ENCODE measurements at regions not wholly inside any gene's neighbourhood (a gene's known extent, or its start where the extent isn't known, plus 50 kb on each side); places are given as distances from the start of the nearest gene placed in this dataset.
"Not testable (repeated sequence)": the region's sequence is repeated elsewhere in the genome, so short reads cannot be mapped to it uniquely, and the experiment has no call there.

DNA sequence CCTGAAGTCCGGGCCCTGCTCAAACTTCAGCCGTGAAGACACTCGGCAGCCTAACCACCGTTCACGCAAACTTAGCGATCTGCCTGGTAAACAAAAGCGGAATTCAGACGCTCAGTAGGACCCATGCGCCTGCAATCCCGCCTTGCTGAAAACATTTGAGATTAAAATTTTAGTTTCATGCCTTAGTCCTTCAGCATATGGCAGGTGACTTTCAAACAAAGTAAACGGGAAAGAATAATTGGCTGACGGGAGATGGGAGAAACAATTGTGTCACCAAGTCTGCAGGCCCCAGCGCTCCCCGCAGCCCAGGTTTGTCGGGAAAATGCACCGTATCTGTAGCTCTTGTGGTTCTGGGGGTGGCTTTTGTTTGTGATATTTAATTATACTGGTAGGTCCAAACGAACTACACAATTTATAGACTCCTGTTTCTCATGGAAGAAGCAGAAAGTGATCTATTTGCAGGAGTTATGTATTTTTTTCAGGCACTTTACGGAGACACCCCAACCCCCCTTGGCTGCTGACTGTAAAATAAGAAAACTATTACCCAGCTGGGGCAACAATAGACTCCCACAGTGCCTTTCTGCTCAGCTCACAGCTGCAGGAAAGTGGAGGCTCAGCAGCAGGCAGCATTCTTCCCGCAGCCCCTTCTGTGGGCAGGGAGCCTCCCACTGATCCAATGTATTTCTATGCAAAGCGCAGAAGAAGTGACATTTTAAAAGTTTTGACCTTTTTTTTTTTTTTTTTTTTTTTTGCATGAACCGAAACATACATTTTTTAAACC is 94.8 kb downstream of the SOX1 start:
- Mint-ChIP-seq H3K9me3 (ENCODE audit: unreplicated experiment) (peaks cover 8% of the 10 kb centered on the region), H3K27ac (ENCODE audit: unreplicated experiment) (peak overlapping the region; percentile 80)

DNA sequence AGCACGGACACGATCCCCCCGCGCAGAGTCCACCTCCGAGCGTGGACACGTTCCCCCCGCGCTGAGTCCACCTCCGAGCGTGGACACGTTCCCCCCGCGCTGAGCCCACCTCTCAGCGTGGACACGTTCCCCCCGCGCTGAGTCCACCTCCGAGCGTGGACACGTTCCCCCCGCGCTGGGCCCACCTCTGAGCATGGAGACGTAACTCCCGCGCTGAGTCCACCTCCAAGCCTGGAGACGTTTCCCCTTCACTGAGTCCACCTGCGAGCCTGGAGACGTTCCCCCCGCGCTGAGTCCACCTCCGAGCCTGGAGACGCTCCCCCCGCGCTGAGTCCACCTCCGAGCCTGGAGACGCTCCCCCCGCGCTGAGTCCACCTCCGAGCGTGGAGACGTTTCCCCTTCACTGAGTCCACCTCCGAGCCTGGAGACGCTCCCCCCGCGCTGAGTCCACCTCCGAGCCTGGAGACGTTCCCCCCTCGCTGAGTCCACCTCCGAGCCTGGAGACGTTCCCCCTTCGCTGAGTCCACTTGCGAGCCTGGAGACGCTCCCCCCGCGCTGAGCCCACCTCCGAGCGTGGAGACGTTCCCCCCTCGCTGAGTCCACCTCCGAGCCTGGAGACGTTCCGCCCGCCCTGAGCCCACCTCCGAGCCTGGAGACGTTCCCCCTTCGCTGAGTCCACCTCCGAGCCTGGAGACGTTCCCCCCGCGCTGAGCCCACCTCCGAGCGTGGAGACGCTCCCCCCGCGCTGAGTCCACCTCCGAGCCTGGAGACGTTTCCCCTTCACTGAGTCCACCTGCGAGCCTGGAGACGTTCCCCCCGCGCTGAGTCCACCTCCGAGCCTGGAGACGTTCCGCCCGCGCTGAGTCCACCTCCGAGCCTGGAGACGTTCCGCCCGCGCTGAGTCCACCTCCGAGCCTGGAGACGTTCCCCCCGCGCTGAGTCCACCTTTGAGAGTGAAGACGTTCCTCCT is 97.0 kb downstream of the SOX1 start:
- not testable (repeated sequence) for FAIRE-seq; H3K27me3 ChIP-seq (ENCODE audit: insufficient read depth, low read length); H3K27ac ChIP-seq (ENCODE audit: low read depth, low read length); H3K36me3 Mint-ChIP-seq (ENCODE audit: low read depth, unreplicated experiment); H4K20me1 ChIP-seq (ENCODE audit: insufficient read depth, low read length); H3K79me2 ChIP-seq (ENCODE audit: insufficient read depth, low read length); H3K4me3 Mint-ChIP-seq (ENCODE audit: unreplicated experiment); H3K9ac ChIP-seq (ENCODE audit: low read length); H3K36me3 ChIP-seq (ENCODE audit: insufficient read depth, low read length); H3K27ac Mint-ChIP-seq (ENCODE audit: unreplicated experiment); DNase-seq (ENCODE audit: low read depth); H2AFZ ChIP-seq (ENCODE audit: low read depth, low read length); H3K4me1 ChIP-seq (ENCODE audit: insufficient read depth, low read length); H3K9me3 Mint-ChIP-seq (ENCODE audit: unreplicated experiment); H3K4me2 ChIP-seq (ENCODE audit: low read length); H3K4me3 ChIP-seq (ENCODE audit: insufficient read depth, low read depth, low read length); H3K9me3 ChIP-seq (ENCODE audit: insufficient read depth, low read depth, low read length)
- Mint-ChIP-seq H3K27me3 (ENCODE audit: low read depth, unreplicated experiment) (peaks cover 50% of the 10 kb centered on the region), H3K4me1 (ENCODE audit: low read depth, unreplicated experiment) (peaks cover 19% of the 10 kb centered on the region)

More for the DNA sequence above, 94.8 kb downstream of the SOX1 start:
- H2AFZ ChIP-seq (ENCODE audit: low read depth, low read length), result no peak overlapping the region
- H3K4me3 ChIP-seq (ENCODE audit: insufficient read depth, low read depth, low read length), result no peak overlapping the region
- H3K4me3 Mint-ChIP-seq (ENCODE audit: unreplicated experiment), result peak overlapping the region; percentile 45
- no peak overlapping the region for H3K27ac ChIP-seq (ENCODE audit: low read depth, low read length)
- no peaks in the 10 kb centered on the region for H3K27me3 ChIP-seq (ENCODE audit: insufficient read depth, low read length)
- DNase-seq (ENCODE audit: low read depth) (no peak), FAIRE-seq (no peak)
- no peaks in the 10 kb centered on the region for H3K4me1 ChIP-seq (ENCODE audit: insufficient read depth, low read length)
- TF ChIP-seq, protein P1, sequence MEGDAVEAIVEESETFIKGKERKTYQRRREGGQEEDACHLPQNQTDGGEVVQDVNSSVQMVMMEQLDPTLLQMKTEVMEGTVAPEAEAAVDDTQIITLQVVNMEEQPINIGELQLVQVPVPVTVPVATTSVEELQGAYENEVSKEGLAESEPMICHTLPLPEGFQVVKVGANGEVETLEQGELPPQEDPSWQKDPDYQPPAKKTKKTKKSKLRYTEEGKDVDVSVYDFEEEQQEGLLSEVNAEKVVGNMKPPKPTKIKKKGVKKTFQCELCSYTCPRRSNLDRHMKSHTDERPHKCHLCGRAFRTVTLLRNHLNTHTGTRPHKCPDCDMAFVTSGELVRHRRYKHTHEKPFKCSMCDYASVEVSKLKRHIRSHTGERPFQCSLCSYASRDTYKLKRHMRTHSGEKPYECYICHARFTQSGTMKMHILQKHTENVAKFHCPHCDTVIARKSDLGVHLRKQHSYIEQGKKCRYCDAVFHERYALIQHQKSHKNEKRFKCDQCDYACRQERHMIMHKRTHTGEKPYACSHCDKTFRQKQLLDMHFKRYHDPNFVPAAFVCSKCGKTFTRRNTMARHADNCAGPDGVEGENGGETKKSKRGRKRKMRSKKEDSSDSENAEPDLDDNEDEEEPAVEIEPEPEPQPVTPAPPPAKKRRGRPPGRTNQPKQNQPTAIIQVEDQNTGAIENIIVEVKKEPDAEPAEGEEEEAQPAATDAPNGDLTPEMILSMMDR (IDR thresholded peaks at IDR 0.05; ENCODE audit: insufficient read depth, low read depth, low read length), result no peak
- no peak for TF ChIP-seq EZH2 (IDR thresholded peaks at IDR 0.05; ENCODE audit: insufficient read depth, low read length)
- H3K9me3 ChIP-seq (ENCODE audit: insufficient read depth, low read depth, low read length), result peaks cover 3% of the 10 kb centered on the region
- H3K36me3 Mint-ChIP-seq (ENCODE audit: low read depth, unreplicated experiment), result no peaks in the 10 kb centered on the region
- H3K27me3 Mint-ChIP-seq (ENCODE audit: low read depth, unreplicated experiment), result peaks cover 28% of the 10 kb centered on the region
- H3K79me2 ChIP-seq (ENCODE audit: insufficient read depth, low read length), result no peaks in the 10 kb centered on the region
- no peak overlapping the region for H3K4me2 ChIP-seq (ENCODE audit: low read length)
- H4K20me1 ChIP-seq (ENCODE audit: insufficient read depth, low read length), result no peaks in the 10 kb centered on the region
- no peak overlapping the region for H3K9ac ChIP-seq (ENCODE audit: low read length)
- H3K36me3 ChIP-seq (ENCODE audit: insufficient read depth, low read length), result no peaks in the 10 kb centered on the region
- H3K4me1 Mint-ChIP-seq (ENCODE audit: low read depth, unreplicated experiment), result peaks cover 19% of the 10 kb centered on the region

DNA sequence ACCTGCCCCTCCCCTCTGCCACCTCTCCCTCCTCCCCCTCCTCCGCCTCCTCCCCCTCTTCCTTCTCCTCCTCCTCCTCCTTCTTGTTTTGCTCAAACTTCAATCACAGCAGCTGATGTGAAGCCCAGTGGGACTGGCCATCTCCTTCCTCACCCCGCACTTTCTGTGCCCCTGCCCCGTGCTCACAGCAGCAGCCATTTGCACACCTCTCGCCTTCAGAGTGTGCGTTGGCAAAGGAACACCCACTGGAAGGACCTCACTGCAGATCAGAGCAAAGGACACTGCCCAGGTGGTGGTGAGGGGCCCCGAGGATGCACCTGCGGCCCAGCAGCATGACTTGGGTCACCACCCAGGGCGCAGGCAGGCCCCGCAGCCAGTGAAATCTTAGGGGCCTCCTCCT is 98.8 kb downstream of the SOX1 start:
- Mint-ChIP-seq H3K4me3 (ENCODE audit: unreplicated experiment) (no peak overlapping the region), H3K9me3 (ENCODE audit: unreplicated experiment) (peaks cover 3% of the 10 kb centered on the region), H3K36me3 (ENCODE audit: low read depth, unreplicated experiment) (no peaks in the 10 kb centered on the region), H3K4me1 (ENCODE audit: low read depth, unreplicated experiment) (peaks cover 13% of the 10 kb centered on the region), H3K27ac (ENCODE audit: unreplicated experiment) (no peak overlapping the region), H3K27me3 (ENCODE audit: low read depth, unreplicated experiment) (peaks cover 55% of the 10 kb centered on the region)
- Histone ChIP-seq H3K9me3 (ENCODE audit: insufficient read depth, low read depth, low read length) (no peaks in the 10 kb centered on the region), H3K27me3 (ENCODE audit: insufficient read depth, low read length) (no peaks in the 10 kb centered on the region), H3K4me2 (ENCODE audit: low read length) (no peak overlapping the region), H2AFZ (ENCODE audit: low read depth, low read length) (no peak overlapping the region), H3K4me3 (ENCODE audit: insufficient read depth, low read depth, low read length) (no peak overlapping the region), H3K9ac (ENCODE audit: low read length) (no peak overlapping the region), H3K36me3 (ENCODE audit: insufficient read depth, low read length) (no peaks in the 10 kb centered on the region), H3K79me2 (ENCODE audit: insufficient read depth, low read length) (no peaks in the 10 kb centered on the region), H3K4me1 (ENCODE audit: insufficient read depth, low read length) (no peaks in the 10 kb centered on the region), H4K20me1 (ENCODE audit: insufficient read depth, low read length) (no peaks in the 10 kb centered on the region), H3K27ac (ENCODE audit: low read depth, low read length) (no peak overlapping the region)
- FAIRE-seq, result no peak
- no peak for DNase-seq (ENCODE audit: low read depth)
- TF ChIP-seq EZH2 (IDR thresholded peaks at IDR 0.05; ENCODE audit: insufficient read depth, low read length), result no peak
- TF ChIP-seq, protein P1 (IDR thresholded peaks at IDR 0.05; ENCODE audit: insufficient read depth, low read depth, low read length), result no peak

Data from astrocyte (in vitro differentiated cells and primary cell).